Trophoblast cell (in vitro differentiated cells and primary cell): ENCODE measurements at regions not wholly inside any gene's neighbourhood (a gene's known extent, or its start where the extent isn't known, plus 50 kb on each side); places are given as distances from the start of the nearest gene placed in this dataset.
A peak's percentile ranks its signal among the peaks of the same experiment; 100 is the strongest.

Experiments
- DNase-seq, 2 donors: peaks; one replicate each; pipeline ENCODE4 v3.0.0-alpha.2; 2016
- H2AFZ ChIP-seq: 2 replicates; pipeline ENCODE4 v1.6.1; 2013; ENCODE audit warnings: low read length, moderate library complexity, mild to moderate bottlenecking; ENCODE audit not compliant: insufficient read depth, poor library complexity
- H2AK5ac ChIP-seq: 2 replicates; pipeline ENCODE4 v1.6.1; 2013; ENCODE audit warnings: mild to moderate bottlenecking, low read length
- H2BK120ac ChIP-seq: 2 replicates; pipeline ENCODE4 v1.6.1; 2013; ENCODE audit warnings: low read length, mild to moderate bottlenecking, moderate library complexity; ENCODE audit not compliant: insufficient read depth, poor library complexity
- H2BK12ac ChIP-seq: 2 replicates; pipeline ENCODE4 v1.6.1; 2013; ENCODE audit warnings: mild to moderate bottlenecking, low read length, moderate library complexity
- H2BK5ac ChIP-seq: 2 replicates; pipeline ENCODE4 v1.6.1; 2013; ENCODE audit warnings: low read length, low read depth, moderate library complexity, mild to moderate bottlenecking; ENCODE audit not compliant: poor library complexity
- H3K14ac ChIP-seq: 2 replicates; pipeline ENCODE4 v1.6.1; 2013; ENCODE audit warnings: mild to moderate bottlenecking, low read length
- H3K18ac ChIP-seq: 2 replicates; pipeline ENCODE4 v1.6.1; 2013; ENCODE audit warnings: mild to moderate bottlenecking, low read length
- H3K23ac ChIP-seq: 2 replicates; pipeline ENCODE4 v1.6.1; 2013; ENCODE audit warnings: low read length
- H3K27ac ChIP-seq: 2 replicates; pipeline ENCODE4 v1.5.1; 2013; ENCODE audit warnings: low read depth, mild to moderate bottlenecking, inconsistent platforms, low read length, moderate library complexity
- H3K27me3 ChIP-seq: 2 replicates; pipeline ENCODE4 v1.6.1; 2013; ENCODE audit warnings: inconsistent platforms, mild to moderate bottlenecking, low read length, moderate library complexity; ENCODE audit not compliant: insufficient read depth
- H3K36me3 ChIP-seq, 2 experiments: 1 replicate in 1 of 2; 2 replicates in 1 of 2; pipeline ENCODE4 v1.6.1; 2013; ENCODE audit warnings: low read length in 2 of 2, mild to moderate bottlenecking in 2 of 2, moderate library complexity in 1 of 2; ENCODE audit not compliant: insufficient read depth in 2 of 2, control insufficient read depth in 1 of 2
- H3K4ac ChIP-seq: 2 replicates; pipeline ENCODE4 v1.6.1; 2013; ENCODE audit warnings: low read depth, mild to moderate bottlenecking, low read length, moderate library complexity
- H3K4me1 ChIP-seq, 2 experiments: 1 replicate in 1 of 2; 2 replicates in 1 of 2; pipeline ENCODE4 v1.6.1; 2013; ENCODE audit warnings: low read length in 2 of 2, mild to moderate bottlenecking in 2 of 2, moderate library complexity in 1 of 2; ENCODE audit not compliant: insufficient read depth in 2 of 2, control insufficient read depth in 1 of 2
- H3K4me2 ChIP-seq: 2 replicates; pipeline ENCODE4 v1.6.1; 2013; ENCODE audit warnings: inconsistent platforms, mild to moderate bottlenecking, low read length, moderate library complexity
- H3K4me3 ChIP-seq: 2 replicates; pipeline ENCODE4 v1.5.1; 2013; ENCODE audit warnings: mild to moderate bottlenecking, low read depth, low read length, inconsistent platforms
- H3K79me1 ChIP-seq: one replicate; pipeline ENCODE4 v1.6.1; 2013; ENCODE audit warnings: low read length
- H3K79me2 ChIP-seq: 2 replicates; pipeline ENCODE4 v1.6.1; 2013; ENCODE audit warnings: low read length, mild to moderate bottlenecking; ENCODE audit not compliant: control insufficient read depth, insufficient read depth, poor library complexity
- H3K9ac ChIP-seq: 2 replicates; pipeline ENCODE4 v1.6.1; 2013; ENCODE audit warnings: mild to moderate bottlenecking, low read length
- H3K9me3 ChIP-seq: 2 replicates; pipeline ENCODE4 v1.6.1; 2013; ENCODE audit warnings: low read depth, mild to moderate bottlenecking, control low read depth, inconsistent platforms, low read length; ENCODE audit not compliant: insufficient read depth
- H4K12ac ChIP-seq: 2 replicates; pipeline ENCODE4 v1.6.1; 2013; ENCODE audit warnings: low read depth, mild to moderate bottlenecking, low read length, moderate library complexity
- H4K8ac ChIP-seq: 2 replicates; pipeline ENCODE4 v1.6.1; 2013; ENCODE audit warnings: low read depth, mild to moderate bottlenecking, low read length, moderate library complexity
- H4K91ac ChIP-seq: one replicate; pipeline ENCODE4 v1.6.1; 2013; ENCODE audit warnings: low read depth, mild to moderate bottlenecking, low read length, moderate library complexity
- WGBS: extraction: QIAGEN DNeasy Blood & Tissue Kit; methylation state at CpG from one replicate; pipeline ENCODE4 v1.1.7; 2013; ENCODE audit warnings: missing lambda C conversion rate; ENCODE audit not compliant: insufficient read length, insufficient coverage; ENCODE audit errors: extremely low coverage; 5-methylcytosine and 5-hydroxymethylcytosine counted together

- Histone ChIP-seq H3K4me1 (no peaks in the 10 kb centered on the region), H3K4me3 (no peak overlapping the region), H2AK5ac (no peak overlapping the region), H3K27ac (no peak overlapping the region), H2AFZ (no peak overlapping the region), H3K18ac (no peak overlapping the region), H3K9ac (no peak overlapping the region), H2BK120ac (no peak overlapping the region), H3K36me3 (no peaks in the 10 kb centered on the region), H4K12ac (no peak overlapping the region), H4K8ac (no peak overlapping the region), H3K27me3 (no peaks in the 10 kb centered on the region), H3K23ac (no peak overlapping the region), H3K14ac (no peak overlapping the region), H3K4ac (no peak overlapping the region), H3K79me1 (no peaks in the 10 kb centered on the region), H4K91ac (no peak overlapping the region), H2BK12ac (no peak overlapping the region), H3K9me3 (peaks cover 2% of the 10 kb centered on the region), H3K79me2 (no peaks in the 10 kb centered on the region), H2BK5ac (no peak overlapping the region), H3K4me2 (no peak overlapping the region)
- peak in 1 of 2 donors; percentile 2 for DNase-seq
- WGBS, result no CpG with 5 or more reads among the region's 8 CpGs
Observed at GRCh38 chr1:25066256-25066655, 136.2 kb upstream of the RUNX3 start.

GRCh38 chr1:25065795-25066238 lies 135.7 kb upstream of the RUNX3 start:
- Histone ChIP-seq H2AK5ac (no peak overlapping the region), H2BK5ac (no peak overlapping the region), H3K9me3 (peaks cover 2% of the 10 kb centered on the region), H4K12ac (no peak overlapping the region), H3K27ac (no peak overlapping the region), H3K14ac (no peak overlapping the region), H3K4me3 (no peak overlapping the region), H2BK12ac (no peak overlapping the region), H3K18ac (no peak overlapping the region), H3K23ac (no peak overlapping the region), H4K8ac (no peak overlapping the region), H2BK120ac (no peak overlapping the region), H3K27me3 (no peaks in the 10 kb centered on the region), H3K4ac (no peak overlapping the region), H3K79me1 (no peaks in the 10 kb centered on the region), H3K36me3 (no peaks in the 10 kb centered on the region), H3K4me1 (no peaks in the 10 kb centered on the region), H3K4me2 (no peak overlapping the region), H2AFZ (no peak overlapping the region), H3K79me2 (no peaks in the 10 kb centered on the region), H3K9ac (no peak overlapping the region), H4K91ac (no peak overlapping the region)
- no CpG with 5 or more reads among the region's 18 CpGs for WGBS
- DNase-seq, result peak; percentile 23 to 53

- Histone ChIP-seq H3K4me1 (no peaks in the 10 kb centered on the region), H3K9ac (no peak overlapping the region), H2BK120ac (no peak overlapping the region), H3K36me3 (no peaks in the 10 kb centered on the region), H2BK12ac (no peak overlapping the region), H2BK5ac (no peak overlapping the region), H3K14ac (no peak overlapping the region), H3K27ac (no peak overlapping the region), H3K9me3 (peaks cover 2% of the 10 kb centered on the region), H4K12ac (no peak overlapping the region), H3K79me2 (no peaks in the 10 kb centered on the region), H4K8ac (no peak overlapping the region), H3K18ac (no peak overlapping the region), H3K4me3 (no peak overlapping the region), H3K79me1 (no peaks in the 10 kb centered on the region), H3K23ac (no peak overlapping the region), H2AFZ (no peak overlapping the region), H4K91ac (no peak overlapping the region), H2AK5ac (no peak overlapping the region), H3K27me3 (no peaks in the 10 kb centered on the region), H3K4ac (no peak overlapping the region), H3K4me2 (no peak overlapping the region)
- WGBS, result no CpG with 5 or more reads among the region's 8 CpGs
- DNase-seq, result no peak
Observed at GRCh38 chr1:25065321-25065721, 135.2 kb upstream of the RUNX3 start.

GRCh38 chr1:25064465-25065240 lies 134.6 kb upstream of the RUNX3 start:
- no peaks in the 10 kb centered on the region for H3K36me3 ChIP-seq
- no peak overlapping the region for H3K9ac ChIP-seq
- H3K9me3 ChIP-seq, result peaks cover 2% of the 10 kb centered on the region
- H3K27me3 ChIP-seq, result no peaks in the 10 kb centered on the region
- H3K27ac ChIP-seq, result no peak overlapping the region
- no peak overlapping the region for H4K8ac ChIP-seq
- H3K4me2 ChIP-seq, result no peak overlapping the region
- H3K4ac ChIP-seq, result no peak overlapping the region
- H3K18ac ChIP-seq, result no peak overlapping the region
- no peaks in the 10 kb centered on the region for H3K79me1 ChIP-seq
- H4K12ac ChIP-seq, result no peak overlapping the region
- H3K14ac ChIP-seq, result no peak overlapping the region
- H4K91ac ChIP-seq, result no peak overlapping the region
- no CpG with 5 or more reads among the region's 7 CpGs for WGBS
- no peak overlapping the region for H2AK5ac ChIP-seq
- H3K4me3 ChIP-seq, result no peak overlapping the region
- H3K4me1 ChIP-seq, result no peaks in the 10 kb centered on the region
- DNase-seq, result peak in 1 of 2 donors; percentile 2
- no peak overlapping the region for H2AFZ ChIP-seq
- H2BK120ac ChIP-seq, result no peak overlapping the region
- H2BK5ac ChIP-seq, result no peak overlapping the region
- H2BK12ac ChIP-seq, result no peak overlapping the region
- H3K79me2 ChIP-seq, result no peaks in the 10 kb centered on the region
- H3K23ac ChIP-seq, result no peak overlapping the region
